HG02938 (cell line): ENCODE measurements at regions not wholly inside any gene's neighbourhood (a gene's known extent, or its start where the extent isn't known, plus 50 kb on each side); places are given as distances from the start of the nearest gene placed in this dataset.
A peak's percentile ranks its signal among the peaks of the same experiment; 100 is the strongest.

Experiments
- ATAC-seq: cut with Tn5 transposase; IDR thresholded peaks from one replicate; pipeline ENCODE4 v1.9.1; 2021; ENCODE audit warnings: mild to moderate bottlenecking, moderate library complexity; ENCODE audit not compliant: unreplicated experiment

GRCh38 chr5:54659700-54660131 lies 142.2 kb downstream of the SNX18 start:
- ATAC-seq = no peak

- no peak for ATAC-seq
These were observed 140.5 kb downstream of the SNX18 start for GRCh38 chr5:54658010-54658409.

GRCh38 chr5:54656261-54656728 lies 138.7 kb downstream of the SNX18 start:
- ATAC-seq = no peak

GRCh38 chr5:54655761-54656160 lies 138.2 kb downstream of the SNX18 start:
- no peak for ATAC-seq

DNA sequence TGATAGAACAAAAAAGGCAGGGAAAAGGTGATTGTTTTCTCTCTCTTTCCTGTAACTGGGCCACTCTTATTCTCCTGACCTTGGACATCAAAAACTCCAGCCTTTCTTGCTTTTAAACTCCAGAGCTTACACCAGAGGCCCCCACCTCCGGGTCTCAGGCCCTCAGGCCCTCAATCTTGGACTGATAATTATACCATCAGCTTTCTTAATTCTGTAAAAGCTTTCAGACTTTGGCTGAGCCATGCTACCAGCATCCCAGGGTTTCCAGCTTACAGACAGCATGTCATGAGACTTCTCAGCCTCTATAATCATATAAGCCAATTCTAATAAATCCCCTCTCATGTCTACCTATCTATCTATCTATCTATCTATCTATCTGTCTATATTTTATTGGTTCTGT lies 137.7 kb downstream of the SNX18 start:
- no peak for ATAC-seq

GRCh38 chr5:54653956-54654614 lies 136.5 kb downstream of the SNX18 start:
- no peak for ATAC-seq

DNA sequence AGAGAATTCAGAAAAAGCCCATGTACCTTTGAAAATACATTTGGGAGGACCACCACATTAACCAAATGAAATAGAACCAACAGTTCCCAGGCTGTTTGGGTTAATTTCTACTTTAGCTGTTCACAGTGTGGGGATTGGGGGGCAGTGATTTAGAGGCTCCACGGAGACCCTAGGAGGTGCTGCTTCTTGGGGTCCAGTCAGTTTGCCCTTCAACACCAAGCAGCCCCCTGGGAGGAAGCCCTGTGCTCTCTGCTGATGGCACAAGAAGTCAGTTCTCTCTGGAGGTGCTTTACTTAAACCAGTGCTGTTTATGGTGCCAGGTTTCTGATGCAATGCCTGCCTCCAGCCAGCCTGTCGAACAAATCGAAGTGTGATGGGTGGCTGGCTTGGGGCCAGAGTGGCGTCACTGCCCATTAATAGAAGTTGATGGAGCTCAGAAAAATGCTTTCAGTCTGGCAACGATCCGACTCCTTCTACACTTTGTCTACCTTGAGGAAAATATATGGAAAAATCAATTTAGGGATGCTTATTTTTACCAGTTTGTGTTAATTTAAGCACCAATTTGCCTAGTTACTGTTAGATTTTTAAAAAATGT lies 134.0 kb downstream of the SNX18 start:
- ATAC-seq = no peak

- no peak for ATAC-seq
These were observed 131.5 kb downstream of the SNX18 start for GRCh38 chr5:54649041-54649504.

GRCh38 chr5:54646356-54647101 lies 129.0 kb downstream of the SNX18 start:
- peak; percentile 92 for ATAC-seq

DNA sequence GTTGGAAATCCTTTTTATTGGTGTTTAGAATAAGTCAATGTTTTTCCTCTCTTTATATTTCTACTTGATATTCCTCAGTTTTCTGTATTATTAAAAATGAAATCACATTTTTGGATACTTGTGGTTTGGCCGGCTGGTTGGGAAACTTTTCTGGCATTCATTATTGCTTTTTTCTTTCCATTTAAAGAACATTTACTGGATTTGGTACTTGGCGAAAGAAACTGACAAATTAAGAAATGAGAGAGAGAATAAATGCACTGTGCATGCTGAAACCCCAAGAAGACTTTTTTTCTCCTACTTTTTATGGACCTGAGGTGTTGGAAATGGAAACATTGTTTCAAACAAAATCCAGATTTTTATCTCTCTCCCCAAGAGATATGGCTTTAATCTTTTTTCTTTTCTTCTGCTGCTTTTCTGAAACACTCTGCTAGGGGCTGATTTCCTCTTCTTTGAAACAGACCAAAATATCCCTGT lies 128.4 kb downstream of the SNX18 start:
- no peak for ATAC-seq

DNA sequence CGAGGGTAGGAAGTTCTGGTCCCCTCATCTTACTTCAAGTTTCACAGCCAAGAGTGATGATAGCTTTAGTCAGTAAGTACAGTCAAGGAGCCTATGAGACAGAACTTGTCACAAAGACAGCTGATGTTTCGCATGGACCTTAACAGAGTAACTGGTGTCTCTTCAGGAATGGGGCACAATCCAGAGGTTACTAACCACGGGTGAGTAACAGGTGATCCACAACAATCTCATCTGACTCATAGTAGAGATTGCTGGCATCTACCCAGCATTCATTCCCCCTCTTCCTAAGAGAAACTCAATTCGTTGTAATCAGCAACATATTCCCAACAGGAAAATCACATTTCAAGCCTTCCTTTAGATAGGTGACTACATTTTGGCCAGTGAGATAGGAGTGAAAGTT lies 126.7 kb downstream of the SNX18 start:
- ATAC-seq = no peak

DNA sequence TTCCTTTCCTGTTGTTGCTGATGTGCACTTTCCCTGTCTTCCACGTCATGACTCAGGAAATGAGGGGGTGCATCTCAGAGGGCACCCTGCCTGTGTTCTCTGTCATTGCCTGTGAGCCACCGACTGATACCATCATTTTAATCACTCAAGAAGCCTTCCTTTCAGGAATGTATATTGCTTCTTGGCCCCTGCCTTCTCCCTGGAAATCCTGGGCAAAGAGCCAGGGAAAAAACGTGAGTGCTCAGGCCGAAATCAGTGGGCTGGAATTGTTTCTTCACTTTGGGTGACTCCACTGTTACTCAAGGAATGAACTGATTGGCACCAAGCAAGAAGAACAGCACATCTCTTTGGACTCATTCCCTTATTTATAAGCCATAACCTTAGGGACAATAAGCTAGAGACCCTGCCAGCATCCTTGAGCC lies 126.1 kb downstream of the SNX18 start:
- ATAC-seq = no peak

GRCh38 chr5:54639621-54640020 lies 122.1 kb downstream of the SNX18 start:
- ATAC-seq = no peak

GRCh38 chr5:54638106-54638505 lies 120.5 kb downstream of the SNX18 start:
- ATAC-seq = no peak

DNA sequence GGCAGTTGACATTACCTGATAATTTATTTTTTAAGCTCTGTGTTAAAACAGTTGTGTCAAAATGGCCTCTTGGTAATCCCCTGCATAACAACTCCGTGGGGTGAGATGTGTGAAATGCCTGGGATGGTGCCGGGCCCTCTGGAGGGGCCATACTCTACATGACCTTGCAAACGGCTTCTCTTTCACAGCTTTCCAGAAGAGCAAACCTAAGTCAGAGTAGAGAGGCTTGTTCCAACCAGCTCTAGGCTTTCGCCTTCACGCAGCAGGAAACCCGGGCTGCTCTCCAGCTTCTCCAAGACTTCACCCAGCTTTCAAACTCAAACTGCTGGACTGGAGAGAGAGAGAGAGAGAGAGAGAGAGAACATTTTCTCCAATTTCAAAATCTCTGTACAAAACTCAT lies 120.1 kb downstream of the SNX18 start:
- ATAC-seq = no peak

- no peak for ATAC-seq
These were observed 116.5 kb downstream of the SNX18 start for GRCh38 chr5:54634089-54634488.

GRCh38 chr5:54632131-54632701 lies 114.7 kb downstream of the SNX18 start:
- ATAC-seq = no peak

- ATAC-seq = no peak
These were observed 113.3 kb downstream of the SNX18 start for GRCh38 chr5:54630738-54631359.

GRCh38 chr5:54629115-54629514 lies 111.6 kb downstream of the SNX18 start:
- ATAC-seq = no peak

DNA sequence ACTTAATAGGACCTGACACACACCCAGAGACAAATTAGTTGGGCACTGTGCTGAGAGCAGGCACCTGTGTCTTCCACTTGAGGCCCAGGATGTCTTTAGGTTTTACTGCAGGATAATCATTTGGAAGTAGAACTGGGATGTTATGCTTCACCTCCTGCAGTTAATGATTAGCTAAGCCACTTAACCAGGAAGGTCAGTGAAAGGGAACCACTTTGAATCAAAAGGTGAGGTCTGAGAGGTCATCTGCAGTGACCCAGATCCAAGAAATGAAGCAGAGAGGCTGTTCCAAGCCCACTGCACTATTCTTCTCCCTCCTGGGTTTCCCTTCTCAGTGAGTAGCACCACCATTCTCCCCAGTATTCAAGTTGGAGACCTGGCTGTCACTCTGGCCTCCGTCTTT lies 110.5 kb downstream of the SNX18 start:
- no peak for ATAC-seq

DNA sequence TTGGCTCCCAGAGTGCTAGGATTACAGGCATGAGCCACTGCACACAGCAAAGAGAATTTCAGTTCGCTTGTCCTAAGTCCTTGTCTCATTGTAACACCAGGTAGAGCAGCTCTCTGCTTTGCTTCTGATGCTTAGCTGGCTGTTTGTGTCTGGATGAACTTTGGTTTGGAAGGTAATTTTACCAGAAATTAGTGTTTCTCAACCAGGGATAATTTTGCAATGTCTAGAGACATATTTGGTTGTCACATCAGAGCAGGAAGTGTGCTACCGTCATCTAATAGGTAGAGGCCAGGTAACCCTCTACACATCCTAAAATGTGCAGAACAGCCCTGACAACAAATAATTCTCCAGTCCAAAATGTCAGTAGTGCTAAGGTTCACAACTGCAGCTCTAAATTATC lies 108.8 kb downstream of the SNX18 start:
- ATAC-seq = no peak
